ENCODE measurements at regions not wholly inside any gene's neighbourhood (a gene's known extent, or its start where the extent isn't known, plus 50 kb on each side); places are given as distances from the start of the nearest gene placed in this dataset.

DNA sequence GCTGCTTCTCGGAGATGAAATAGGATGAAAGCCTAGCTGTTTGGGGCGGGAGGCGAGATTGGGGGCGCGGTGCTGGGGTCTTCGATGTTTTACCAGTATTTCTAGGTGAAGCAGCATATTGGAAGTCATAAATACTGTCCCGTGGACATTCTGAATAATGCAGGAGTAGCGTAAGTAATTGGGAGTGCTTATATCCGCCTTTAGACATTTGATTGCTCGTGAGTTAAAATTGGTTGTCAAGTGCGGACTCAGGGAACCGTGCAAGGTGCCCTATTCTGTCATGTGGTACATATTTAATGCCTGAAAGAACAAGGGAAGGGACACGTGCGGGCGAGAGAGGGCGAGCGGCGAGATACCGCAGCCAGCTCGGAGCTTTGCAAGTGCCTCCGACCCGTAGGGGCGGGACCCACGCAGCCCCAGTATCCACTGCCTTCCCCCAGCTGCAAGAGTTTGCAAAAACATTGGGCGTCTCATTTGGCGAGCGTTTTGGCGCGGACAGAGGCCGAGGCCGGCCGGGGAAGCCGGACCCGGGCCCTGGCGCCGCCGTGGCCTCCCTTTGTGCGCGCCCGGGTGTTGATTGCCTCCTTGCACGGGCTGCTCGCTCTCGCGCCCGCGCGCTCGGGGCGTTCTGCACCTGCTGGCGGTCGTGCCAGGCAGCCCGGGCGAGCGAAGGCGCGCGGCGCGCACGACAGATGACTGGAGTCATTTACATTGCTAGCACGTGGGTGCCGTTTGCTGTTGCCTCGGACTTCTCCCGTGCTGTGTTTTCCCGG is 849.8 kb upstream of the RBFOX1 start:
- TF ChIP-seq CTCF (IDR thresholded peaks at IDR 0.05; ENCODE audit: low read depth, low read length) (no peak), EZH2phosphoT487 (IDR thresholded peaks at IDR 0.05; ENCODE audit: low read depth) (no peak)
